Nephron progenitor cell (in vitro differentiated cells): ENCODE measurements at regions not wholly inside any gene's neighbourhood (a gene's known extent, or its start where the extent isn't known, plus 50 kb on each side); places are given as distances from the start of the nearest gene placed in this dataset.
"Not testable (repeated sequence)": the region's sequence is repeated elsewhere in the genome, so short reads cannot be mapped to it uniquely, and the experiment has no call there.

Source experiments
- DNase-seq: peaks from one replicate; pipeline ENCODE4 v3.0.0; 2021
- H3K27ac Mint-ChIP-seq: 2 replicates; pipeline ENCODE4 v1.8.0; 2021; ENCODE audit warnings: mild to moderate bottlenecking, moderate library complexity, mixed read lengths
- H3K27me3 Mint-ChIP-seq: 2 replicates; pipeline ENCODE4 v1.8.0; 2021; ENCODE audit warnings: mild to moderate bottlenecking, low read depth, mixed read lengths; ENCODE audit not compliant: poor library complexity
- H3K36me3 Mint-ChIP-seq: 2 replicates; pipeline ENCODE4 v1.8.0; 2021; ENCODE audit warnings: low read depth, mixed read lengths
- H3K4me1 Mint-ChIP-seq: 2 replicates; pipeline ENCODE4 v1.8.0; 2021; ENCODE audit warnings: mixed read lengths
- H3K4me3 Mint-ChIP-seq: 2 replicates; pipeline ENCODE4 v1.8.0; 2021; ENCODE audit warnings: mild to moderate bottlenecking, moderate library complexity, mixed read lengths
- H3K9me3 Mint-ChIP-seq: 2 replicates; pipeline ENCODE4 v1.8.0; 2021; ENCODE audit warnings: mild to moderate bottlenecking, moderate library complexity, mixed read lengths
- TF ChIP-seq, protein P1 (sequence below): fragments of 200-600 bp; sonication (generic); IDR thresholded peaks from 2 replicates; pipeline ENCODE4 v1.5.0; 2021; ENCODE audit warnings: antibody characterized with exemption

DNA sequence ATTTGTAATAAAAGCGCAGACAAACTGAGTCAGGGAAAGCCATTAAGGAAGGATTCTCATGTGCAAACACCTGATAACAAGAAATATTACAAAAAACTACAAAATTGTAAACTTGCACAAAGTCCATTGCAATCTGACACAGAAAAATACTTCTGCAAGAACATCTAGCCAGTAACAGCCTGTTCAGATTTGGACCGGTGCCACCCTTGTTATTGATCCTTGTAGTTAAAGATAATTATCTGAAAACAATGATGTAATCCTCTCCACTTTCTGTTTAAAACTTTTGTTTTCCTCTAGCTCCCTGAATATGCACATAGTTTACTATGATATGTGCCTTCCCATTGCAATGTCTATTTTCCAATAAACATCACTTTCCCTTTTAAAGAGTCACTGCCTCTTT, 1090.2 kb downstream of the PLOD2 start:
- TF ChIP-seq, protein P1, sequence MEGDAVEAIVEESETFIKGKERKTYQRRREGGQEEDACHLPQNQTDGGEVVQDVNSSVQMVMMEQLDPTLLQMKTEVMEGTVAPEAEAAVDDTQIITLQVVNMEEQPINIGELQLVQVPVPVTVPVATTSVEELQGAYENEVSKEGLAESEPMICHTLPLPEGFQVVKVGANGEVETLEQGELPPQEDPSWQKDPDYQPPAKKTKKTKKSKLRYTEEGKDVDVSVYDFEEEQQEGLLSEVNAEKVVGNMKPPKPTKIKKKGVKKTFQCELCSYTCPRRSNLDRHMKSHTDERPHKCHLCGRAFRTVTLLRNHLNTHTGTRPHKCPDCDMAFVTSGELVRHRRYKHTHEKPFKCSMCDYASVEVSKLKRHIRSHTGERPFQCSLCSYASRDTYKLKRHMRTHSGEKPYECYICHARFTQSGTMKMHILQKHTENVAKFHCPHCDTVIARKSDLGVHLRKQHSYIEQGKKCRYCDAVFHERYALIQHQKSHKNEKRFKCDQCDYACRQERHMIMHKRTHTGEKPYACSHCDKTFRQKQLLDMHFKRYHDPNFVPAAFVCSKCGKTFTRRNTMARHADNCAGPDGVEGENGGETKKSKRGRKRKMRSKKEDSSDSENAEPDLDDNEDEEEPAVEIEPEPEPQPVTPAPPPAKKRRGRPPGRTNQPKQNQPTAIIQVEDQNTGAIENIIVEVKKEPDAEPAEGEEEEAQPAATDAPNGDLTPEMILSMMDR = no peak
- Mint-ChIP-seq H3K9me3 (peaks cover 4% of the 10 kb centered on the region), H3K4me3 (no peak overlapping the region), H3K27me3 (no peaks in the 10 kb centered on the region), H3K4me1 (no peaks in the 10 kb centered on the region), H3K27ac (no peak overlapping the region), H3K36me3 (no peaks in the 10 kb centered on the region)
- DNase-seq = no peak

DNA sequence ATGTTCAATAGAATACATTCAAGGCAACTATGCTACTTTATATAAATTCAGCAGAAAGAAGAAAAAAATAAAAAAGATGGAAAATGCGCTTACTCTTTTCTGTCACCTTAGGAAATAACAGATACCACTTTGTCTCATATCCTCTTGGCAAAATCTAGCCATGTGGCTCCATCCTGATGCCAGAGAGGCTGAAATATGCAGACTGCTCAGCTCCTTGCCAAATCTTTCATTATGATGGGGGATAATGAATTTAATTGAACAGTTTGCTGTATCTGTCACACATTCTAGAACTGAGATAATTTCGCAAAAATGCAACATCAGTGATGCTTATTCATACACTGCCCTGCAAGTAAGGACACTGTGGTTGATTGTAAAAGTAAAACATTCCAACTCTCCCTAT, 1081.5 kb downstream of the PLOD2 start:
- TF ChIP-seq, protein P1 = no peak
- Mint-ChIP-seq H3K9me3 (no peaks in the 10 kb centered on the region), H3K27ac (no peak overlapping the region), H3K27me3 (no peaks in the 10 kb centered on the region), H3K36me3 (no peaks in the 10 kb centered on the region), H3K4me1 (no peaks in the 10 kb centered on the region), H3K4me3 (no peak overlapping the region)
- DNase-seq = no peak

DNA sequence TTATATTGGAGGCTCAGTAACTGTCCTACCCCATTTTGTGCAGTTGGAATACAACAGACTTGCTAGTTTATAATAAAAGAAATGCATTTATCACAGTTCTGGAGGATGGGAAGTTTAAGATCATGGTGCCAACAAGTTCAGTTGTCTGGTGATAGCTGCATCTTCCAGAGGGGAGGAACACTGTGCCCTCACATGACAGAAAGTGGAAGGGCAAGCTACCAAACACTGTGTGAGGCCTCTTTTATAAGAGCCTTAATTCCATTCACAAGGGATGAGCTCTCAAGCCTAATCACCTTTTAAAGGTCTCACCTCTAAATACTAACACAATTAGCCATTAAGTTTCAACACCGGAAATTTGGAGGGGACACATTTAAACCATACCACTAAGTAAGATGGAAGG, 1073.9 kb downstream of the PLOD2 start:
- Mint-ChIP-seq H3K4me3 (no peak overlapping the region), H3K4me1 (no peaks in the 10 kb centered on the region), H3K9me3 (no peaks in the 10 kb centered on the region), H3K27ac (no peak overlapping the region), H3K36me3 (no peaks in the 10 kb centered on the region), H3K27me3 (peaks cover 4% of the 10 kb centered on the region)
- no peak for DNase-seq
- TF ChIP-seq, protein P1 = no peak

DNA sequence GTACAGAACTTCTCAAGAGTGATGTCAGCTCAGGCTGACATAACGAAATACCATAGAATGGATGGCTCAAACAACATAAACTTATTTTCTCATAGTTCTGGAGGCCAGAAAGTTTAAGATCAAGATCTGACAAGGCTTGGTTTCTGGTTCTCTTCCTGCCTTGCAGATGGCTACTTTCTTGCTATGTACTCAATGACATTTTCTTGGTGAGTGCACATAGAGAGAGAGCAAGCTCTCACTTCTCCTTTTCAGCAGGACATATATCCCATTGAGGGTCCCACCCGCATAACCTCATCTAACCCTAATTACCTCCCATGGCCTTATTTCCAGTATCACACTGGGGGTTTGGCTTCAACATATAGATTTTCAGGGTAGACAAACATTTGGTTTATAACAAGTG, 1072.1 kb downstream of the PLOD2 start:
- H3K4me1 Mint-ChIP-seq = no peaks in the 10 kb centered on the region
- DNase-seq = no peak
- H3K36me3 Mint-ChIP-seq = no peaks in the 10 kb centered on the region
- TF ChIP-seq, protein P1 = no peak
- no peak overlapping the region for H3K4me3 Mint-ChIP-seq
- H3K27ac Mint-ChIP-seq = no peak overlapping the region
- no peaks in the 10 kb centered on the region for H3K9me3 Mint-ChIP-seq
- H3K27me3 Mint-ChIP-seq = peaks cover 4% of the 10 kb centered on the region

DNA sequence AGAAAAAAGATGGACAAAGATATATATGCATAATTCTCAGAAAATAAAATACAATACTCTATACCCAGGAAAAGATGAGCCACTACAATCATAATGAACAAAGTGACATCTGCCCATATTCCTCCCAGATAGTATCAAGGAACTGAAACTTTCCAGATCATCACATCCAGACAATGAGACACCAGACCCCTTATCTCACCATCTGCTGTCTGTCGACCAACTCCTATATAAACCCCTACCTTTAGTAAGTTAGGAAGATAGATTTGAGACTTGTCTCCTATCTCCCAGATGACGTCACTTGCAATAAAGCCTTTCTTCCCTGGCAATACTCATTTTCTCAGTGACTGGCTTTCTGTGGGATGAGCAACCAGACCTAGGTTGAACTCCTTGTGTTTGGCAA, 1071.6 kb downstream of the PLOD2 start:
- Mint-ChIP-seq H3K36me3 (no peaks in the 10 kb centered on the region), H3K27ac (no peak overlapping the region), H3K9me3 (no peaks in the 10 kb centered on the region), H3K27me3 (peaks cover 4% of the 10 kb centered on the region), H3K4me1 (no peaks in the 10 kb centered on the region), H3K4me3 (no peak overlapping the region)
- DNase-seq = no peak
- TF ChIP-seq, protein P1 = no peak

DNA sequence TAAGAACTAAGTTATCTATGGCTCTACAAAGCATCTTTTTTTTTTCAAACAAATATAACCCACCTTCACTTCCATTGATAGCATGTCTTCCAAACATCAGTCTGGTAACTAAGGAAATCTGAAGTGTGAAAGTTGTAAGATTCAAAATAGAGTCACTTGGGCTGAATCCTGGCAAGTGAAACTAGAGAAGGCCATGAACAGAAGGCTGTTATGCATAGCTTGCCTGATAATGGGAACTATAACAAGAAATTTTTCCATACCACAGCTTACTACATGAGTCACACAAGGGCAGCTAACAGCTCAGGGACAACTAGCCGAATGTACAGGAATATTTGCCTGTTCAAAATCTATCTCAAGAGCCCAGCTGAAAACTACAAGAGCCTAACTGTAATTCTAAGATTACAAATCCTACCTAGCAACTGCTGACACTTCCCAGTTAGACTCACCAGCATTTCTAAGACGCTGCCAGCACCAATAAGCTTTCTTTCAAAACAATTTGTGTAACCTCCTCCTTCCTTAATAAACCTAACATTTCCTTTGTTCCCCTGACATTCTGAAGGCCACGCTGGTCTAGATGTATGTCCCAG, 1066.5 kb downstream of the PLOD2 start:
- Mint-ChIP-seq H3K4me3 (no peak overlapping the region), H3K36me3 (no peaks in the 10 kb centered on the region), H3K27ac (no peak overlapping the region), H3K4me1 (no peaks in the 10 kb centered on the region), H3K27me3 (no peaks in the 10 kb centered on the region), H3K9me3 (no peaks in the 10 kb centered on the region)
- TF ChIP-seq, protein P1 = no peak
- DNase-seq = no peak

DNA sequence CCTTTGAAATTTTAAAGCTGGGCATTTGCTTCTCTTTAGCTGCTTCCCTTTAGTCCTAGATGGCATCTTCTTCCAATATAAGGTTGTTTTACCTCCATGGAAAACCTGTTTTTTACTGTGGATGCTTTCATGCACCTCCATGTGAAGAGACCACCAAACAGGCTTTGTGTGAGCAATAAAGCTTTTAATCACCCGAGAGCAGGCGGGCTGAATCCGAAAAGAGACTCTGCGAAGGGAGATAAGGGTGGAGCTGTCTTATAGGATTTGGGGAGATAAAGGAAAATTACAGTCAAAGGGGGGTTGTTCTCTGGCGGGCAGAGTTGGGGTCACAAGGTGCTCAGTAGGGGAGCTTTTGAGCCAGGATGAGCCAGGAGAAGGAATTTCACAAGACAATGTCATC, 1049.8 kb downstream of the PLOD2 start:
- peaks cover 23% of the 10 kb centered on the region for H3K4me1 Mint-ChIP-seq
- H3K27ac Mint-ChIP-seq = peak overlapping the region; percentile 6
- DNase-seq, H3K36me3 Mint-ChIP-seq, H3K27me3 Mint-ChIP-seq, H3K9me3 Mint-ChIP-seq, H3K4me3 Mint-ChIP-seq: not testable (repeated sequence)
